Naive thymus-derived CD4-positive, alpha-beta T cell (primary cell): ENCODE measurements at regions not wholly inside any gene's neighbourhood (a gene's known extent, or its start where the extent isn't known, plus 50 kb on each side); places are given as distances from the start of the nearest gene placed in this dataset.

Experiments
- ATAC-seq: fragments of 150-1000 bp; cut with Tn5 transposase; 2 replicates; pipeline ENCODE4 v1.10.0; 2021; ENCODE audit warnings: mild to moderate bottlenecking, moderate library complexity
- CTCF ChIA-PET: fragments of 350-600 bp; sonication (Branson Sonifier 250); formaldehyde crosslinking; loops from one replicate; lab custom pipeline; 2021; ENCODE audit warnings: antibody characterized with exemption; lab: Charles Lee
- POLR2A ChIA-PET: fragments of 350-600 bp; sonication (Branson Sonifier 250); formaldehyde crosslinking; loops from one replicate; lab custom pipeline; 2021; ENCODE audit warnings: antibody characterized with exemption, inconsistent platforms; lab: Charles Lee
- DNase-seq, 9 donors: peaks; one replicate each; pipeline versions ENCODE4 v3.0.0 to v3.0.0-alpha.2; 2020 to 2022; ENCODE audit warnings: mixed read lengths in 1 of 9
- H3K27ac ChIP-seq: one replicate; pipeline ENCODE4 v1.7.0; 2013; ENCODE audit warnings: mild to moderate bottlenecking, low read depth, low read length, moderate library complexity
- H3K27me3 ChIP-seq, 2 donors: one replicate each; pipeline ENCODE4 v1.7.0; 2013; ENCODE audit warnings: low read length in 2 of 2, mild to moderate bottlenecking in 2 of 2, moderate library complexity in 2 of 2; ENCODE audit not compliant: control insufficient read depth in 2 of 2, insufficient read depth in 2 of 2
- H3K36me3 ChIP-seq, 3 experiments: 1 replicate in 2 of 3; 2 replicates in 1 of 3; pipeline ENCODE4 v1.7.0; 2013; ENCODE audit warnings: low read length in 3 of 3, mild to moderate bottlenecking in 3 of 3, moderate library complexity in 1 of 3; ENCODE audit not compliant: insufficient read depth in 3 of 3, control insufficient read depth in 2 of 3
- H3K4me1 ChIP-seq, 2 donors: one replicate each; pipeline ENCODE4 v1.7.0; 2013; ENCODE audit warnings: low read length in 2 of 2, mild to moderate bottlenecking in 2 of 2, moderate library complexity in 1 of 2; ENCODE audit not compliant: control insufficient read depth in 2 of 2, insufficient read depth in 2 of 2
- H3K4me3 ChIP-seq: 2 replicates; pipeline ENCODE4 v1.7.0; 2013; ENCODE audit warnings: mild to moderate bottlenecking, low read length
- H3K9me3 ChIP-seq, 3 experiments: 1 replicate in 2 of 3; 2 replicates in 1 of 3; pipeline ENCODE4 v1.7.0; 2013; ENCODE audit warnings: low read length in 3 of 3; ENCODE audit not compliant: control insufficient read depth in 2 of 3
- H3K27ac Mint-ChIP-seq, 9 donors: one replicate each; pipeline ENCODE4 v1.8.0; 2020 to 2022; ENCODE audit warnings: mixed read lengths in 9 of 9, mild to moderate bottlenecking in 8 of 9, moderate library complexity in 5 of 9, inconsistent platforms in 2 of 9
- H3K27me3 Mint-ChIP-seq, 5 donors: one replicate each; pipeline ENCODE4 v1.8.0; 2021 to 2022; ENCODE audit warnings: mixed read lengths in 5 of 5, mild to moderate bottlenecking in 1 of 5
- H3K36me3 Mint-ChIP-seq, 5 donors: one replicate each; pipeline ENCODE4 v1.8.0; 2020 to 2022; ENCODE audit warnings: mixed read lengths in 5 of 5, mild to moderate bottlenecking in 3 of 5, inconsistent platforms in 1 of 5
- H3K4me1 Mint-ChIP-seq, 7 donors: one replicate each; pipeline ENCODE4 v1.8.0; 2020 to 2022; ENCODE audit warnings: mixed read lengths in 7 of 7, mild to moderate bottlenecking in 3 of 7, inconsistent platforms in 1 of 7
- H3K4me3 Mint-ChIP-seq, 10 donors: one replicate each; pipeline ENCODE4 v1.8.0; 2020 to 2022; ENCODE audit warnings: mild to moderate bottlenecking in 10 of 10, mixed read lengths in 10 of 10, moderate library complexity in 6 of 10, inconsistent platforms in 2 of 10
- H3K9me3 Mint-ChIP-seq, 11 donors: one replicate each; pipeline ENCODE4 v1.8.0; 2020 to 2022; ENCODE audit warnings: mixed read lengths in 11 of 11, mild to moderate bottlenecking in 4 of 11, inconsistent platforms in 1 of 11, moderate library complexity in 1 of 11
- intact Hi-C, 2 donors: fragments of 100-400 bp; cut with micrococcal nuclease; formaldehyde crosslinking; loops; one replicate each; pipeline ENCODE4 v1.15.1; 2023

DNA sequence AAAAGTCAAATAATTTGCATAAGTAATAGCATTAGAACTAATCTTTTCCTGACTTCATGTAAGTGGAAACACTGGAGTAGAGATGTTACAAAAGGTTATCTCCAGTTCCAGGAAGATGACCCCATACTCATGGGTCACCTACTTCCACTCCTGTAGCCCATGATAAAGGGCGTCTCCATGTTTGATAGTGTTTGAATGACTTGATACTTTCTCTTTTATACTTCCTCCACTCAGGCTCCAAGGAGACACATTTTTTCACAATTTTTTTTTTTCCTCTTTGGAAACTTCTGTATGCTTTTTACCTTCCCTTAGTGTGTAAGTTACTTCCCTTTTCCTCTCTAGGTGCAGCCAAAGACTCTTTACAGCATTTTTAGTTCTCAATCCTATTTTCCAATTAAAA, 382.1 kb upstream of the B3GALT2 start:
- no peaks in the 10 kb centered on the region for H3K27me3 ChIP-seq
- intact Hi-C loops: no loop called here
- no peak overlapping the region for H3K4me3 ChIP-seq
- peak overlapping the region in 2 of 9 donors; percentile 41 to 73 for H3K27ac Mint-ChIP-seq
- H3K27me3 Mint-ChIP-seq: no peaks in the 10 kb centered on the region
- ChIA-PET CTCF (no interaction called here), POLR2A (no interaction called here)
- H3K4me1 ChIP-seq: peaks cover 4 to 16% of the 10 kb centered on the region in 2 donors
- H3K27ac ChIP-seq: no peak overlapping the region
- peaks cover 0 to 31% (median under 1%) of the 10 kb centered on the region in 11 donors for H3K9me3 Mint-ChIP-seq
- H3K36me3 Mint-ChIP-seq: peaks cover 0 to 43% (median under 1%) of the 10 kb centered on the region in 5 donors
- H3K4me1 Mint-ChIP-seq: peaks cover 12 to 24% (median 19%) of the 10 kb centered on the region in 7 donors
- peak; percentile 26 for ATAC-seq
- no peaks in the 10 kb centered on the region for H3K36me3 ChIP-seq
- no peak overlapping the region for H3K4me3 Mint-ChIP-seq
- no peaks in the 10 kb centered on the region for H3K9me3 ChIP-seq
- DNase-seq: no peak

DNA sequence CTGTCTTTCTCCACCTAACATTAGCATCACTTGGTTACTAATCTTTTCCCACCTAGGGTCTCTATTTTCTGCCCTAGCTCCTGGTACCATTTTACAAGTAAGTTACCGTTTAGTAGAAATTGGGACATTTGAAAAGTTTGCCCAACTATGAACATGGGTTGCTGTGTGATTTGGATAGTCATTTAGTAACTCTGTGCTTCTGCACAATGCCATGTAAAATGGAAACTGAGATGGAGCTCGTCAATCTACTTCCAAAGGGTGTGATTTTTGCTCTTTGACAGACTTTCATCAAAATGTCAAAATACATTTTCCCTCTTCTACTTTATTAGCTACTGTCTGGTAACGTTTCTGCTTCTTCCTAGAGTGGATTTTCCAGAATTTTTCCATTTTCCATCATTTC, 381.5 kb upstream of the B3GALT2 start:
- ATAC-seq (no peak), DNase-seq (no peak)
- Histone ChIP-seq H3K36me3 (no peaks in the 10 kb centered on the region), H3K4me1 (peaks cover 4 to 16% of the 10 kb centered on the region in 2 donors), H3K27ac (no peak overlapping the region), H3K9me3 (no peaks in the 10 kb centered on the region), H3K27me3 (no peaks in the 10 kb centered on the region), H3K4me3 (no peak overlapping the region)
- intact Hi-C loops: no loop called here
- H3K9me3 Mint-ChIP-seq: peaks cover 0 to 31% (median 0%) of the 10 kb centered on the region in 11 donors
- CTCF ChIA-PET: no interaction called here
- H3K27me3 Mint-ChIP-seq: no peaks in the 10 kb centered on the region
- peaks cover 12 to 24% (median 19%) of the 10 kb centered on the region in 7 donors for H3K4me1 Mint-ChIP-seq
- no peak overlapping the region for H3K27ac Mint-ChIP-seq
- H3K36me3 Mint-ChIP-seq: peaks cover 0 to 43% (median 0%) of the 10 kb centered on the region in 5 donors
- no peak overlapping the region for H3K4me3 Mint-ChIP-seq
- POLR2A ChIA-PET: no interaction called here

DNA sequence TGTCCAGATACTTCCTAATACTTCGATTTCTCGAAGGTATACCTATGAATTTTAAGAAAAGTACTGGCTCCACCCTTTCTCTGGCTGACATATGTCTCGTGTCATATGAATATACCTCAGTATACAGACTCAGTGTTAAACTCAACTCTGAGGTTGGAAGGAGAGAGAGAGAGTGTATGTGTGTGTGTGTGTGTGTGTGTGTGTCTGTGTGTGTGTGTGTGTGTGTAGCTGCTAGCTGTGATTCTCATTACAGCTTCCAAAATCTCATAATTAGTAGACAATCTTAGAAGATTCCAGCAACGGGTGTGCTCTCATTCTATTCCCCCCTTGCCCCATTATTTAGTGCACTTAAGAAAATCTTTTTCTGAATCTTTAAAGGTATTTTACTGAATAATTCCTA, 380.3 kb upstream of the B3GALT2 start:
- Histone ChIP-seq H3K36me3 (no peaks in the 10 kb centered on the region), H3K4me1 (peaks cover 4 to 16% of the 10 kb centered on the region in 2 donors), H3K9me3 (no peaks in the 10 kb centered on the region), H3K4me3 (no peak overlapping the region), H3K27me3 (no peaks in the 10 kb centered on the region), H3K27ac (no peak overlapping the region)
- Mint-ChIP-seq H3K9me3 (peaks cover 0 to 23% (median 0%) of the 10 kb centered on the region in 11 donors), H3K4me1 (peaks cover 12 to 24% (median 19%) of the 10 kb centered on the region in 7 donors), H3K36me3 (peaks cover 0 to 33% (median 0%) of the 10 kb centered on the region in 5 donors), H3K27me3 (no peaks in the 10 kb centered on the region), H3K4me3 (no peak overlapping the region), H3K27ac (peak overlapping the region in 1 of 9 donors; percentile 34)
- ChIA-PET CTCF (no interaction called here), POLR2A (interaction anchor here (0.6 kb wide), 2 partner anchors 75 to 127 kb away, joined by 4 read pairs; no protein-coding TSS in a partner anchor)
- intact Hi-C loops: no loop called here
- DNase-seq: no peak
- no peak for ATAC-seq

DNA sequence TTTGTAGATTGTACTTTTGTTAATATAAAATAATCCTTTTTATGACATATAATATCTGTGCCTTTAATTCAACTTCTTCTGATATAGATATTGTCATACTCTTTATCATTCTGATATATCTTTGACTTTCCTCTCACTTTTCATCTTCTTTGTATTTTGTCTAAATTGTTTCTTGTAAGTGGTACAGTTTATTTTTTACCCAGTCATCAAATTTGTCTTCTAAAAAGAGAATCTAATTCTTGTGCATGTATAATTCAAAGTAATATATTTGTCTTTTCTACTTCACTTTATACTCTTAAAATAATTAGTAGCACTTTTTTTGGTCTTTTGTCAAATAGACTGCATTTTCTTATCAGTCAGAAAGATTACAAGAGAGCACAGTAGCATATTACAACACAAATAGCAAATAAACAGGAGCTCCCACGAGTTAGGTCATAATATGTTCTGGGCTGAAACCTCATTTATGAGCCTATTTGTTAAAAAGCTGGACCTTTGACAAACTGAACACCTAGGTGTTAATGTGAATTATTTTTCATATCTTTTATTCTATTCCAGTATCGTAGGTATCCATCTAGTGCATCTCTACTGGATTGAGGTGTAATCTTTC, 379.7 kb upstream of the B3GALT2 start:
- H3K4me3 Mint-ChIP-seq: no peak overlapping the region
- ATAC-seq: no peak
- Histone ChIP-seq H3K9me3 (no peaks in the 10 kb centered on the region), H3K27me3 (no peaks in the 10 kb centered on the region), H3K4me1 (peaks cover 4 to 16% of the 10 kb centered on the region in 2 donors), H3K36me3 (no peaks in the 10 kb centered on the region), H3K4me3 (no peak overlapping the region), H3K27ac (no peak overlapping the region)
- no peaks in the 10 kb centered on the region for H3K27me3 Mint-ChIP-seq
- CTCF ChIA-PET: no interaction called here
- POLR2A ChIA-PET: interaction anchor here (0.6 kb wide), 2 partner anchors 75 to 79 kb away, joined by 3 to 4 read pairs; no protein-coding TSS in a partner anchor
- no peak overlapping the region for H3K27ac Mint-ChIP-seq
- H3K4me1 Mint-ChIP-seq: peaks cover 14 to 24% (median 19%) of the 10 kb centered on the region in 7 donors
- no peak for DNase-seq
- H3K9me3 Mint-ChIP-seq: peaks cover 0 to 23% (median 0%) of the 10 kb centered on the region in 11 donors
- intact Hi-C loops: no loop called here
- peaks cover 0 to 28% (median 0%) of the 10 kb centered on the region in 5 donors for H3K36me3 Mint-ChIP-seq

DNA sequence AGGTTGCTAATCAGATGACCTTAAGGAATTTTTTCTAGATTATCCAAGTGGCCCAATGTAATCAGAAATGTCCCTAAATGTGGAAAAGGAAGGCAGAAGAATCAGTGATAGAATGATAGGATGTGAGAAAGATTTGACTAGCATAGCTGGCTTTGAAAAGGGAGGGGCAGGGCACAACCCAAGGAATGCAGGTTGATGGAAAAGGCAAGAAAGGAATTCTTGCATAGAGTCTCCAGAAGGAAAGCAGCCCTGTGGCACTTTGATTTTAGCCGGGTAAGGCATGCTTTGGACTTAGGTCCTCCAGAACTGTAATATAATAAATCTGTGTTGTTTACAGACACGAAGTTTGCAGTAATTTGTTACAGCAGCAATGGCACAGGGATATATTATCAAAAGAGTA, 375.7 kb upstream of the B3GALT2 start:
- Histone ChIP-seq H3K27me3 (no peaks in the 10 kb centered on the region), H3K27ac (no peak overlapping the region), H3K36me3 (no peaks in the 10 kb centered on the region), H3K4me3 (no peak overlapping the region), H3K9me3 (no peaks in the 10 kb centered on the region), H3K4me1 (peaks cover 5 to 8% of the 10 kb centered on the region in 2 donors)
- intact Hi-C loops: no loop called here
- ChIA-PET POLR2A (interaction anchor here (0.6 to 0.7 kb wide), 5 partner anchors 9 to 247 kb away, joined by 3 to 6 read pairs (median 3); no protein-coding TSS in a partner anchor), CTCF (no interaction called here)
- no peak for ATAC-seq
- Mint-ChIP-seq H3K27ac (peak overlapping the region in 1 of 9 donors; percentile 6), H3K4me3 (no peak overlapping the region), H3K4me1 (peaks cover 0 to 9% (median 8%) of the 10 kb centered on the region in 7 donors), H3K36me3 (peaks cover 0 to 15% (median 0%) of the 10 kb centered on the region in 5 donors), H3K9me3 (peaks cover 0 to 8% (median 0%) of the 10 kb centered on the region in 11 donors), H3K27me3 (no peaks in the 10 kb centered on the region)
- DNase-seq: no peak

DNA sequence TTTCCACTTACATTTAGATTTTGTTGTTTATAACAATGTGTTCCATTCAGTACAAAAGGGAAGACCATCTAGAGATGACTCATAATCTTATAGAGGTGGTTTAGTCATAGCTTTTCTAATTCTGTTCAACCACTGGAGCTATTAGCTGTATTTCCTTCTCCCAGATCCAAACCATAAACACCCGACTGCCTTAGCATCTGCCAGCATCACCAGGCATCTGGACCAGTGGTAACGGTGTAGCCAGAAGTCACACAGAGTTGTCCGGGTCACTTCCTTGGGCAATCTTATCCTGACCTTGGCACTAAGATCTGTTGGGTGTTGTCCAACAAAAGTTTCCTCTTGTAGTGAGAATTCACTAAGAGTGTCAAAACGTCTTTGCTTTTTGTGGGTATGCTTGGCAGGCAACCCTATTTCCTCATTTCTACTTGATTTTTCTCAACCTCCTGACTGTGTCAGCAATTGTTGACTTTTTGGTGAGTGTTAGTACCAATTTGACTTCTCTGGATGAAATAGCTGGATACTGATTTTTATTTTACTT, 372.1 kb upstream of the B3GALT2 start:
- Mint-ChIP-seq H3K4me3 (no peak overlapping the region), H3K9me3 (peaks cover 0 to 13% (median 0%) of the 10 kb centered on the region in 11 donors), H3K27ac (peak overlapping the region in 6 of 9 donors; percentile 8 to 61 (median 24)), H3K27me3 (no peaks in the 10 kb centered on the region), H3K36me3 (peaks cover 0 to 22% (median 0%) of the 10 kb centered on the region in 5 donors), H3K4me1 (peaks cover 0 to 9% (median 8%) of the 10 kb centered on the region in 7 donors)
- DNase-seq: no peak
- POLR2A ChIA-PET: no interaction called here
- Histone ChIP-seq H3K36me3 (no peaks in the 10 kb centered on the region), H3K4me3 (no peak overlapping the region), H3K4me1 (peaks cover 5 to 8% of the 10 kb centered on the region in 2 donors), H3K27me3 (no peaks in the 10 kb centered on the region), H3K27ac (no peak overlapping the region), H3K9me3 (no peaks in the 10 kb centered on the region)
- intact Hi-C loops: no loop called here
- peak; percentile 75 for ATAC-seq
- CTCF ChIA-PET: no interaction called here
